Ramos (cell line): ENCODE measurements at regions not wholly inside any gene's neighbourhood (a gene's known extent, or its start where the extent isn't known, plus 50 kb on each side); places are given as distances from the start of the nearest gene placed in this dataset.
"Not testable (repeated sequence)": the region's sequence is repeated elsewhere in the genome, so short reads cannot be mapped to it uniquely, and the experiment has no call there.

Source experiments
- in situ Hi-C: fragments of 300-500 bp; cut with MboI; formaldehyde crosslinking; loops from one replicate; pipeline ENCODE4 v1.14.3; 2022; ENCODE audit warnings: low sequenced_read_pairs; ENCODE audit not compliant: unreplicated experiment

DNA sequence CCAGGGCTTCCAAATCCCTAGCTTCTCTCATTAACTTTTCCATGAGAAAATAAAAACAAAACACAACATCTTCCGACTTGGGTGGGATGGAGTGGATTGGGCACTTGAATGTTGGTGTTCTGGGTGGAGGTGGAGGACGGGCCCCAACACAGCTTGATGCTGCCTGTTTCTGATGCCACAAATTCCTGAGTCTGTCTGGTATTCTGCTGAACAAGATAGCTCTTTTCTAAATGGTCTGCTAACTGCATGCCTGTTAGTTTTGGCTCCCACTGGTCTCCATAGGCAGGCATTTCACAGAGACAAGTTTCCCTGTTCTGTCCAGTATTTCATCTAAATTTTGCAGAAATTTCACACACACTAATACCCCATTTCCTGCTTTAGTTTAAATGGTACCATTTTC, 160.9 kb upstream of the FZD8 start:
- in situ Hi-C loops = no loop called here

DNA sequence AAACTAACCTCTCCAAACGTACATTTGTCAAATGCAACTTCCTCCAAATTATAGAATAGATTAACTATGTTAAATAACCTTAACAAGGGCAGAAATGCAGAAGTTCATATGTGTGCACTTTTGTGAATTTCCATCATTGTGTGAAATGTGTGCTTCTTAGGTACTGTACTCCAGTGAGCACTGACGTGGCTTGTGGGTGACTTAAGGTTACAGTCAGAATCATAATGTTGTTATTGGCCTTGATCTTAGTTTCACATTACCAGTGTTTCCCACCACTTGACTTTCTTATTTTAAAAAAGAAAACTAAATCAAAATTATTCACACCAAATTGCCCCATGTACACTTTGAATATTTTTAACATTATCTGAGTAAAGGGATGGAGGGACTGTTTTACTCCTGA, 155.1 kb upstream of the FZD8 start:
- in situ Hi-C loops = no loop called here

DNA sequence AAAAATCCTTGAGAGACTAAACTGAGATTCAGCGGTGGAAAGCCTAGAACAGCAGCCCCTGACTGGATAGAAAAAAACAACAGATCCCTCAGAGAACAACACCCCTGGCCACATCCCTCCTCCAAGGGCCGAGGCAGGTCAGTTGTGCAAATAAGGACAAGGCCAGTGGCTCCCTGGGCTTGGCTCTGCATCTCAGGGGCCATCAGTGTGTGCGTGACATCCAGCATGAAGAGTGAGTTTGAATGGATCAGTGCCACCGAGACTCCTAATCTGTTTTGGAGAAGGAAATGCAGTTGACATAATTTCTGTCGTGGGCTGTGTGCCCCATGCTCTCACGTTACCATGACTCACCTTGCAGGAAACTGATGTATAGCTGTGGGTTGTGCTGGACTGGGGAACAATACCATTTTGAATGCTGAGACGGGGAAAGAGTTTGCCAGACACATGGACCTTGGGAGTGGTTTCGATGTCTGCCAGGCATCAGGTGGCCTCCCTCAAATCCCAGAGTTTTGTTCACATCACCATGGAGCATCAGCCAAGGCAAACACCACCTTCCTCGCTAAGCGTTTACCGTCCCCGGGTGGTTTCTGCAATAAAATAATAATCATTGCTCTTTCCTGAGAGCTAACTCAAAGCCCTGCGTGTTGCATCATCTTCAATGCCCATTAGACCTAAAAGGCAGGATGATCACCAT, 153.2 kb upstream of the FZD8 start:
- in situ Hi-C loops = no loop called here

DNA sequence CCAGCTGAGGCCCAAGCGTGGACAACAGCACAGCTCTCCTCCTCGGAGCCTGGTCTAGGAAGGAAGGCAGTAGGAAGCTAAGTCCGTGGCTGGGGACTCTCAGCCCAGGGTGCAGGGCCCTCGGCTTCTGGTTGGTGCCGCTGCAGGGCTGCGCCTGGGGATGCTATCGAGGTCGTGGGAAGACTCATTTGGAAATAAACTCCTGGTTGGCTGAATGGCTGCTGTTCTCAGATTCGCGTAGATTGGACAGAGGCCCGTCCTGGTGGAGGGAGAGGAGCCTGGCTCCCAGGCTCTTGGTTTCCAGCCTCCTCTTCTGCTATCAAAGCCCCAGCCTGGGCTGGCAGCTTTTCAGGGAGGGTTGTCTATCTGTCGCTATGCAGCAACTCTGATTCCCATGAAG, 152.6 kb upstream of the FZD8 start:
- in situ Hi-C loops = no loop called here

DNA sequence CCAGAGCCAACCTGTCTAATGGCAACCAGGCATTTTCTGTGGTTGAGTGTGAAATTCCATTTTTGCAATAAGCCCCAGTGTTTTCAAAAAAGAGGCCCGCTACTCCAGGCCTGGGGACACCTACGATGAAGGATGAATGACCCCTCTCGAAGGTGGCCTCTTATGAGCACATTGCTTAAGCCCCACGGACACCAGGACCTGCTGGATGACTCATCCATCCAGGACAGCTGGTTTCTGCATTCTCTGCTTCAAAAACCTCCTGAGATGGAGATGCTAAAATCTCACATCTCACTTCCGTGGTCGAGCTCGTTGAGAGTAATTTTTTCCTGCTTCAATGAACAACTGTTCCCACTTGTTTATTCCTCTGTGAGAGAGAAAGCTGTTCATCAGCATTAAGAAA, 150.2 kb upstream of the FZD8 start:
- in situ Hi-C loops = no loop called here

DNA sequence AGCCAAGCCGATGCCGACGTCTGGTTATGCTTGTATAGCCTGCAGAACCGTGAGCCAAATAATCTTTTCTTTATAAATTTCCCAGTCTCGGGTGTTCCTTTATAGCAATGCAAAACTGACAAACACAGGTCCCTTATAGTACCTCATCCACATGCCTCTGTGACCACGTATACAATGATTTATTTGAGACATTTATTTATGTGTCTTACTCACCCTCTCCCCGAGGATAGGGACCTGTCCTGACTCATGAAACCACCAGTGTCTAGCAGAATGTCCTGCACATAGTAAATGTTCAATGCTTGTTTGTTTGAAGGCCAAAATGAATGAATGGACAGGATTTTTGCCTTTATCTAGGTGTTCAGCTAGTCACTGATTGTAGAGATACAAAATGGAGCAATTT, 147.9 kb upstream of the FZD8 start:
- in situ Hi-C loops = no loop called here

DNA sequence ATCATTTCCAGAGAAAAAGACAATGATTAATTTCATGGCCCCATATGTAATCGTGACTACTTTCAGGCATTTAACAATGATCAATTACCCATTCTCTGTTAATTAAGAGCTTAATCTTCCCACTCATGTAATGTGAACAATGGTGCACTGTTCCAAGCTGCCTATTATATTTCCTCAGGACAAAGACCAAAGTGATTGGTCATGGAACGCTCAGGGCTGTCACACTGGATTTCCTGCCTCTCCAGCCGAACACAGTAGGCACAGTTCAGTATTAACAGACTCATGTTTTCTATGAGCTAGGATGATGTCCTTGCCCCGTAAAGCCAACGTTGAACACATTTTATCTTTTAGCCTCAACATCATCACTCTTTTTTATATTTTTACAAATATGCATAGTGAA, 142.7 kb upstream of the FZD8 start:
- in situ Hi-C loops = no loop called here

DNA sequence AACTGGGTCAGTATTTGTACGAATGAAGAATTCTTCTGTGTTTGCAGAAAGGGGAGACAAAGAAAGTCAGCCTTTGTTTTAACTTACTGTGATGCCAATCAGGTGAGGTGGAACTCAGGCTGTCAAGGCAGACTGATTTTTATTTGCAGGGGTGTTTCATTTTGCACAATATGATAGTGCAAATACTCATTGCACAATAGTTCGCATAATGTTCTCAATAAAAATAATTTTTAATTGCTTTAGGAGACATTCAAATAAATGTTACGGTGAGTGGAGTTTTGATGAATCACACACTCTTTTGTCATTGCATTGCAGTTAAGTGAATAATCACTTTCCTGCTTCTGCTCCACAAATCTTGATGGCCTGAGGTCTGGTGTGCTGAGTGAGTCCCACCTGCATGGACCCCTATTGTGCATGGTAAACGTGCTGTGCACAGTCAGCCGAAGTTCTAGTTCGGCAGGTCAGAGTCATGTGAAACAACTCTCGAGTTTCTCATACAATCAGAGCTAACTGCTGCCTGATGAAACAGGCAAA, 141.3 kb upstream of the FZD8 start:
- in situ Hi-C loops = no loop called here

DNA sequence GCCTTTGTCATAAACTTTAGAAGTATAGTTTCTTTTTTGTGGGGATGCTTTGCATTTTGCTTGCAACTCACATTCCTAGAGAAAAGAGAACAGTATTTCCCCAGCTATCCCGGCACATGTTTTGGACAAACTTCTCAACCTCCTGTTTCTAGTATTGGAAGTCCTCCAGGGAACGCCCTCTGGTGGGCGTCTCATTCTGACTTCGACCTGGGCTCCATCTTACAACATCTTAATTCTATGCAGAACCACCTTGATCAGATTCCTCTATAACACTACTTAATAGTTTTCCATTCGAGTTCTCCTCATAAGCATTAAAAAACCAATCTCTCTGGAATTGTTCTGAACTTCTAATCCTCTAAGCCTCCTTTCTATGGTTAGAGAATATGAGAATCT, 139.5 kb upstream of the FZD8 start:
- in situ Hi-C loops = no loop called here

DNA sequence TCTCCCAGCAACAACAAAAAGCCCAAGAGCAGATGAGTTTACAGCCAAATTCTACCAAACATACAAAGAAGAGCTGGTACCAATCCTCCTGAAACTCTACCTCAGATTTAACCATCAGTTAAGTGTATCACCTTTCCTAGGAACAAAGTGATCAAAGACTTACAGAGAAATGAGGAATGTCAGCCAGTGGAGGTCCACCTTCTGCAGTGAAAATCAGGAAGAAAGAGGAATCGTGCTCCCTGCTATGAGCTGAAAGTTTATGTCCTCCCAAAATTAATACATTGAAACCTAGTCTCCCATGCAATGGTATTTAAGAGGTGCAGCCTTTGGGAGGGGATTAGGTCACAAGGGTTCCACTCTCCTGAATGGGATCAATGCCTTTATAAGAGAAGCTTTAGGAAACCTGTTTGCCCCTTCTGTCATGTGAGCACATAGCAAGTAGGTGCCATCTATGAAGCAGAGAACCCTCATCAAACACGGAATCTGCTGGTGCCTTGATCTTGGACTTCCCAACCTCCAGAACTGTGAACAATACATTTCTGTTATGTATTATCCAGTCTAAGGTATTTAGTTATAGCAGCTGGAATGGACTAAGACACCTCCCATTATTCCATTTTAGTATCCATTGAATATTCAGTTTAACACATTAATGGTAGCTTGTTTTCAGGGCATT, 139.0 kb upstream of the FZD8 start:
- in situ Hi-C loops = no loop called here

DNA sequence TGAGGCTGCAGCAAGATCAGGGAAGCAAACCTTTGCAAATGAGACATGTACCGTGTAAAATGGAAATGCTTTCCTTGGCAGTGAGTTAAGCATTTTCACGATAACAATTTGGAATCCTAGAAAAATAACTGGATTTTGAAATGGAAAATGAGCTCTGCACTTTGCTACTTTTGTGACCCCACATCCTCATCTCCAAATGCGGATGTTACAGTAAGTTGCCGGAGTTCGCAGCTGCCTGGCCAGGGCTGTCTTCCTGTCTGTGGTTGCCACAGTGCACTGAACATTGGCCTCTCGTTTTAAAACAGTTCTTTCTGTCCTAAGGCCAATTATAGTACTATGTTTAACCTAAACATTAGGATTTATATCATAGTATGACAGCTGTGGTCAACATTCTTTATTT, 136.2 kb upstream of the FZD8 start:
- in situ Hi-C loops = no loop called here

DNA sequence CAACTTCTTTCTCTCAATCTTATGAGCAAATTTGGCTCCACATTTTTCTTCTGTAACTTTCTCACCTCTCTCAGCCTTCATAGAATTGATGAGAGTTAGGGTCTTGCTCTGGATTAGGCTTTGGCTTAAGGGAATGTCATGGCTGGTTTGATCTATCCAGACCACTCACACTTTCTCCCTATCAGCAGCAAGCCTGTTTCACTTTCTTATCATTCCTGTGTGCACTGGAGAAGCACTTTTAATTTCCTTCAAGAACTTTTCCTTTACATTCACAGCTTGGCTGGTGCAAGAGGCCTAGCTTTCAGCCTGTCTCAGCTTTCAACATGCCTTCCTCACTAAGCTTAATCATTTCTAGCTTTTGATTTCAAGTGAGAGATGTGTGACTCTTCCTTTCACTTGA, 134.5 kb upstream of the FZD8 start:
- in situ Hi-C loops = not testable (repeated sequence)

DNA sequence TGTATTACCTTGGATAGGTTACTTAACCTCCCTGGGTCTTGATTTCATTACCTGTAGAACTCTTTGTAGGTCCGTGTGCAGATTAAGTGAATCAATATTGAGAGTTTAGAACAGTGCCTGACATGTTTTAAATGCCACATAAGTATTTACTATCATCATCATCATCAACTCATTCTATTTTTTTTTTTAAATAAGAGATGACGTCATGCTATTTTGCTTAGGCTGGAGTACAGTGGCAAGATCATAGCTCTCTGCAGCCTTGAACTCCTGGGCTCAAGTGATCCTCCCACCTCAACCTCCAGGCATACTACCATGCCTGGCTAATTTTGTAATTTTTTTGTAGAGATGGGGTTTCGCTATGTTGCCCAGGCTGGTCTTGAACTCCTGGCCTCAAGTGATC, 132.0 kb upstream of the FZD8 start:
- in situ Hi-C loops = no loop called here

DNA sequence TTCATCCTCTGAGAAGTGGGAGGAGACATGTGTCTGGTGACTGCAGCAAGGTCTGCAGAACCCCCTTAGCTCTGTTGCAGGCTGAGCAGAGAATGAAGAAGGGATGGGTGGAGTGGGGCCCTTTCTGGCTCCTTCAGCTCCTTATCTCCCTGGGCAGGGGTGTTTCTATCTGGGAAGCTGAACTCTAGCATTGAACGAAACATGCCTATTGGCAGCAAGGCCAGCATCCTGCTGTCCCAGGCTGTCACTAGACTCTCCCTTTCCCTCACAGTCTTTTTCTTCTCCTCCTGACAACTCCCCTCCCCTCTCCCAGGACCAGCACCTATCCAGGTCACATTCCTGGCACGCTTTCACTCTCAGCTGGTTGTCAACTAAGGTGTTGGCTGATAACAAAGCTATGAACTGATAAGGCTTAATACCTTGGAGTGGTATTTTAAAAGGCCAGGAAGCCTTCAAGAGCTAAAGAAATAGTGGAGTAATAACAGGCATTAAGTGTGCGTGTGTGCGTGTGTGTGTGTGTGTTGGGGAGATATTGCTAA, 128.8 kb upstream of the FZD8 start:
- in situ Hi-C loops = no loop called here

DNA sequence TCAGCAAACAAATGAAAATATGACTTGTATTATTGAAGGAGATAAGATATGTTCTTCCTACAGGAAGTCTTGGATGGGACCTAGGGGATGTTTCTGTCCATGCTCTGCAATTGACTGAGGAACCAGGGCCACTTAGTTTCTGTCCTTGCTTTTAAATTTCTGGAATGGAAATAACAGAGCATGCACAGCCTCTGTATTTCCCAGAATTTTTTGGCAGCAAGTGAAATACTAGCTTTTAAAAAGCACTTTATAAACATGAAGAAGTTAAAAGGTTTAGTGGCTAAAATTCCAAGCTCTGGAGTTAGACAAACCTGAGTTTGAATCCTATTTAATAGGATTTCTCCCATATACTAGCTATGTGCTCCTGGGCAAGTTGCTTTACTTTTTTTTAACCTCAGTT, 127.7 kb upstream of the FZD8 start:
- in situ Hi-C loops = no loop called here

DNA sequence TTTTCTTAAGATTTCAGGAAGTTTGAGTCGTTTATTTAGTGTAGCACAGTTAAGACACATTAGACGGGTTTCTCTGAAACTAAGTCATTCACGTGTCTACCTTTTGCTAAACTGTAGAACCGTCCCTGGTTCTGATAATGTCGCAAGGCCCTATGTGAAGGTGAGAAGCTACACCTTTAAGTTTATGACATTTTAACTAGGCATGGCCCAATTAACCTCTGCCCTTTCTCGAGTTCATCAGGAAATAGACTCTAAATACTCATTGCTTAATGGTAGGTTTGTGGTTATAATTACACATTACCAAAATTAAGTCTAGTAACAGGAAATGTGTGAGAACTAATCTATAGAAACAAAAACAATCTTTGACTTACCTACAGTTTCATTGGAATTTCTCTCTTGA, 126.6 kb upstream of the FZD8 start:
- in situ Hi-C loops = no loop called here

DNA sequence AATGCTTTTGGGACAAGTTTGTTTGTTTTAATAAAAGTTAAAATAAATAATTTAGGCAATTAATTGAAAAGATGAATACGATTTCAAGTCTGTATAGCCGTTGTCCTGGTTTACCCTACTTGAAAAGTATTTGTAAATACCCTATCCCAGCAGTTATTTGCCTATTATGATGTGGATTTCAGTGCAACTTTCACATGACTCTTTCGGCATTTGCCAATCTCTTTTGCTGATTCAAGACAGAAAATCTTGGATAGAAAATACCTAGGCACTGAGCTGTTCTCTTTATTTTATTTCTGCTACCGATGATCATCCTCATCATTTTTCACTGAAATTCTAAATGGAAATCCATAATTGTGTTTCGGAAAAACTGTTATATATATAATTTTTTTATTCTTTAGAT, 125.9 kb upstream of the FZD8 start:
- in situ Hi-C loops = no loop called here

DNA sequence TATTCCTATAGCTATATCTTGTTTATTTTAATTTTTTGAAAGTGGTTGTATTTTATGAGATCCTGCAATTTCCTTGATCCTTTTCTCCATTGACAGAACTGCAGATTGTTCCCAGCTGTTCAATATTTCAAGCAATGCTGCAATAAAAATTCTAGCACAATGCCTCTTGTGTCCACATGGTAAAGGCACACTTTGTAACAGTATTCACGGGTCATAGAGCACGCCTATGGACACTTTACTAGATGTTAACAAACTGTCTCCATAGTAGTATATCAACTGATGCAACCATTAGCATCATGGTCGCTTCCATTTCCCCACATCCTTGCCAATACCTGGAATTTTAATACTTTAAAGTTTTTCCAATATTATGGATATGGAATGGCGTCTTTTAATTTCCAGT, 123.9 kb upstream of the FZD8 start:
- in situ Hi-C loops = no loop called here

DNA sequence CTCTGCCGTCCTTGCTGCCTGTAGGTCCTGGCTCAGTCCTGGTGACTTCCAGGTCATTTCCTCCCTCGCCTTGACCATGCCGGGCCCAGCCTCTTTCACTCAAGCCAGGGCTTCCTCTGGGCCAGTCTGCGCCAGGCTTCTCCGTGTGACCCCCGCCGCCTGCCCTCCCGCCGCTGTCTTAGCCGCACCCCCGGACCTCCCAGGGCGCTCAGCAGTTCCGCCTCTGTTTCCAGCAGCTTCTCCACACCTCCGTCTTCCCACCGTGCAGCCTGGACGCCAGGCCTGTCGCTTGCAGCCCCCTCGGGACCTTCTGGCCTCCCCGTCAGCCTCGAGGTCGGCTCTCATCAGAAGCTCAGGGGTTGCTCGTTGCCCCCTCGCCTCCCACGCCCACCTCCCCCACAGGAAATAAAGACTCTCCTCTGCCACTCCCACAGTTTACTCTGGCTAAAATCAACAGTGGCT, 123.0 kb upstream of the FZD8 start:
- in situ Hi-C loops = no loop called here

DNA sequence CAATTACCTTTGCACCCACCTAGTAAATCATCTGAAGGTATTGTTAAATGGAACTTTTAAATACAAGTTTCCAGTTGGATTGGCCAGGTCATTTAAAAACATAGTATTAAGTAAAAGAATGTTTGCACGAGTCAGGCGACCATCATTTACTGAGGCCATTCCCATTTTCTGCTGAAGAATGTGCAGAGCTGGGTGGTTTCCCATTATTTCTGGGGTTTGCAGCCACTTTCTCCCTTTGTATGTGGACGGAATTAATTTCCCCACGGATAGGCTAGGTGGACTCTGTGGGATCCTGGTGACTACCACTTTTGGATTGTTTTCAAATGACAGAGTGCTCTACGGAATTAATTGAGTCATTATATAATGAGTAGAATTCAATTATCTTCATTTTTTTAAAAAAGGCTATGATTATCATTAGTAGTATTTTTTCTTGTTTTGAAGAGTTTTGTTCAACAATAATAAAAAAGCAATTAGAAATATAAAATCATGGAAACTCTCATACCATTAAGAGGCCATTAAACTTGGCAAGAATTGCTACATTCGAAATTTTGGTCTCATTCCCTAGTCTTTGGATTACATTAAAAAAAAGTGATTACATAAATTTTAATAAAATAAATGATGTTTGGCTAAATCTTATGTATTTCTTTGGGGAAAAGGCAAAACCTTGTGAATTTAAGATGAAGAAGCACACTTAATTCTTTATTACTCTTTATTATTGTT, 120.4 kb upstream of the FZD8 start:
- in situ Hi-C loops = no loop called here

DNA sequence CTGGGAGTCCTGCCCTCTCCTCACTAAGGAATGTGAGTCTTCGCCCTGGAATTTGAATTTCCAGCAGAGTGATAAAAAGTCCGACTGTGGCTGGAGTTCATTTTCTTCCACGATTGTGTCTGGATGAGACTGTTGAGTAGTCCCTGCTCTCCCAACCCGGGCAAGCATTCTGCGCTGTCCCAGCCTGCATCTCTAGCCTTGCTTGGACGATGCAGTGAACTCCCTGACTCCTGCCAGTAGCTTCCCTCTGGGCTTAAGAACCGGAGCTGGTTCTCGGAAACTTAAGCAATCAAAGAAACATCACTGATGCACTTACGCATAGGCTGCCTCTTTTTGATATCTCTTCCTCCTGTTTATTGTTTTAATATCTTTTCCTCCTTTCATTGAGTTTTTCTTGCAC, 116.0 kb upstream of the FZD8 start:
- in situ Hi-C loops = no loop called here
